GM12892 (cell line): ENCODE measurements at regions not wholly inside any gene's neighbourhood (a gene's known extent, or its start where the extent isn't known, plus 50 kb on each side); places are given as distances from the start of the nearest gene placed in this dataset.
A peak's percentile ranks its signal among the peaks of the same experiment; 100 is the strongest.

Experiments
- DNase-seq: peaks from one replicate; pipeline ENCODE4 v3.0.0; 2011; ENCODE audit not compliant: insufficient read length
- FAIRE-seq: peaks from 2 replicates; lab custom pipeline; 2011; peaks lifted over from hg19 to GRCh38; lab: Jason Lieb, UNC
- POLR2A ChIP-seq: IDR thresholded peaks from 2 replicates; pipeline ENCODE4 v1.6.1; 2011; ENCODE audit warnings: low read depth, low read length, control low read depth
- POLR2AphosphoS5 ChIP-seq: IDR thresholded peaks from 2 replicates; pipeline ENCODE4 v1.6.1; 2011; ENCODE audit warnings: low read depth, low read length, control low read depth
- TAF1 ChIP-seq: IDR thresholded peaks from 2 replicates; pipeline ENCODE4 v1.6.1; 2011; ENCODE audit warnings: low read depth, mild to moderate bottlenecking, control low read depth, low read length, borderline replicate concordance

DNA sequence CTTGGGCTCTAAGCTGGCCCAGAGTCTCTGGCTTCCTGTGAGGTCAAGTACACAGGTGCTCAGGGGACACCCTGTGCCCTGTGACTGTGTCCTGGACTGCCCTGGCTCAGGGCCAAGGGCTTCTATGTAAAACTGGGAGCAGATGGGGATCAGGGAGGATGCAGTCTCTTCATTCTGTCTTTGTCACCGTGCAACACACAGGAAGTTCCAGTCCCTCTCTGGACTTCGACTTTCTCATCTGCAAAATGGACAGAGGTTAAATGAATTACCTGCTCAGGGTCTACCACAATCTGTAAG lies 61.9 kb upstream of the TLE3 start:
- TF ChIP-seq POLR2AphosphoS5 (no peak), TAF1 (no peak), POLR2A (no peak)
- FAIRE-seq = peak; percentile 50

DNA sequence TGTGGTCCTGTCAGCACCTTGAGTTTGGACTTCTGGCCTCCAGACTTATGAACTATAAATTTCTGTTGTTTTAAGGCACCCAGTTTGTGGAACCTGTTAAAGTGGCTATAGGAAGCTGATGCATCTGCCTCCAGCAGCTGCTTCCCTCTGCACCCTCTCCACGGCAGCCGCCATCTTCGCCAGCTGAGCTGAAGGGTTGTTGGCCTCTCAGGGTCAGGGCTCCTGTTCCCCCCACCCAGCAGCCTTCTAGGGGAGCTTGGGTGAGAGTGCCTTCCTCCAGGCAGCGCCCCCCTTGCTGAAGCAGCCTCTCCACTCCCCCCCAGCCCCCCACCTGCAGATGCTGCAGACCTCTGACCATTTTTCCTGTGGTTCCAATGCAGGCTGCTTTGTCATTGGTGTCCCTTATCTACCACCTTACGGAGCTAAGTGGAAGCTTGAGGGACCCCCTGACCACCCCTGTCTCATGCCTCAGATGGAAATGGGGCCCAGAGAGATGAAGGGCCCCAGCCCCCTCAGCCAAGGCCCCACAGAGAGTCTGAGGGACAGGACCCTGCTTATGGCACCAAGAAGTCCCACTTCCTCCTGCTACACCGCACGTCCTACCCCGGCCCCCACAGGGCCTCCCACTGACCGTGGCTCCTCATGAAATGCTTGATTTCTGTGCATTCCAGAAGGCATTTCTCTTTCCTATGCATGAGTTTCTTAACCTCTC lies 61.4 kb upstream of the TLE3 start:
- DNase-seq (no peak), FAIRE-seq (no peak)
- TF ChIP-seq POLR2AphosphoS5 (no peak), POLR2A (no peak), TAF1 (no peak)

More for the DNA sequence above, 61.9 kb upstream of the TLE3 start:
- no peak for DNase-seq

DNA sequence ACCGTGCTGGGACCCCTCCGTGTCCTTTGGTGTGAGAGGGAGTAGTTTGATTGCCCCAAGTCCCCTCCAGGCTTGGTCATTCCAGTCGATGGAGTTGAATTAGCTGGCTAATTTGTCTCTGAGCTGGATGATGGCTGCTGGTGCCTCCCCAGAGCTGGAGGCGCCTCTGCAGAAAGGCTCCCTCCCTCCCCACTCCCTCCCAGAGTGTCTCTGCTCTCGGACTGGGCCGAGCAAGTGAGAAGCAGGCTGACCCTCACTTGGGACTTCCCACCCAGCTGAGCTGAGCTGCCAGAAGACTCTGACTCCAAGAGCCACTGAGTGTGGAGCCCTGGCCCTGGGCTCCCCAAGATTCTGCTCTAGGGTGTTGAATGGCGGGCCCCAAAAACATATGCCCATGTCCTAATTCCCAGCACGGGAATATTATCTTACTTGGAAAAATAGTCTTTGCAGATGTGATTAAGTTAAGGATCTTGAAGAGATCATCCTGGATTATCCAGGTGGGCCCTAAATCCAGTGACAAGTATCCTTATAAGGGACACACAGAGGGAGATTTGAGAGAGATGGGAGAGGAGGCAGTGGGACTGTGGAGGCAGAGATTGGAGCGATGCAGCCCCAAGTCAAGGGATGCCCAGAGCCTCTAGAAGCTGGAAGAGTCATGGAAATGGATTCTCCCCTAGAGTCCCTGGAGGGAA lies 60.7 kb upstream of the TLE3 start:
- DNase-seq (no peak), FAIRE-seq (no peak)
- TF ChIP-seq POLR2A (no peak), POLR2AphosphoS5 (no peak), TAF1 (no peak)

DNA sequence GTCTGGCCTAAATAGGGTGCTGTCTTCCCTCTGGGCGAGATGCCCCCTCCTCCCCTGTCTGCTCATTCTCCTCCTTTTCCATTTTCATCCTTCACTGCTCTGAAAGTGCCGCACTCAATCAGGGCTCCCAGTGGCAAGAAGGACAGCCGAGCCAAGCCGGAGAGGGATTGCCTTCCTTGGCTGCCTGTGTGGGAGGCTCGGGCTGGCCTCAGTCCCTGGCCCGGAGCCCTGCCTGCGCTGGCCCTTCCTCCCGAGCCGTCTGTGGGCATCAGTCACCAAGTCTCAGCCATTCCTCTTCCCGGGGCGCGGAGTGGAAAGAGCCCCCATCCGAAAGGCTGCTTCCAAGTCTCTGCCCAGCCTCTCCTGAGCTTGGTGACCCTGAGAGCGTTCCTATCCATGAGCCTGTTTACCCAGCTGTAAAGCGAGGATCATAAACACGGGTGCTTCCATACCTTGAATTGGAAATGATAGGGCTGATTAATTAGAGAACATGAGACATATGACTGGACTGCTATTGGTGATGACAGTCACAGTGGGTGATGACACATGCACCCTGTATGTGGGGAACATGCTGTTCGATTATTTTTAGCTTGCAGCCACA lies 59.1 kb upstream of the TLE3 start:
- TF ChIP-seq POLR2A = no peak
- TF ChIP-seq POLR2AphosphoS5 = no peak
- no peak for TF ChIP-seq TAF1
- FAIRE-seq (no peak), DNase-seq (no peak)

DNA sequence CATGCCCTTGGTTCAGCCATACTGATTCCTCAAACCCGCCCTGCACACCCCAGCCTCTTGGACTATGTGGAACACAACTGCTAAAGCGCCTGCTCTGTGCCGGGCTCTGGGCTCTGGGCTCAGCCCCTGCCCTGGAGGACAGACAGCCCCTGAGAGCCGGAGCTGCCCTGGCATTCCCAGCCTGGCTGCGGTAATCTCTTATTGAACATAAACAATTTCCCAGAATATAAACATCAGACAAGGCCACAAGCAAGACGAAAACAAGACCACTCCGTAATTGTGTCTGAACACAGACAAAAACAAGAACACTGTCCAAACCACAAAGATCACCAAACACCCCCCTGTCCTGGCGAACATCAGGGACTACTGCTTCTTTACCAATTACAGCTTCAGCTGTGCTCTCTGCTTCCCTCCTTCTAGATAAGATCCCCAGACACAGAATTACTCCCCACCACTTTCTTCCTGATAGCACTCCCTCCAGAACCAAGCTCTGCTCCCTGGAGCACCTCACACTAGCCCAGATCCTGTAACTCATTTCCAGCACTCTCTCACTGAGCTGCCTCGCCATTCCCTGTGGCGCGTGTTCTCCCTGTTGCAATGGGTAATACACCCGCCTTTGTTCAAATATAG lies 57.1 kb upstream of the TLE3 start:
- DNase-seq (no peak), FAIRE-seq (no peak)

DNA sequence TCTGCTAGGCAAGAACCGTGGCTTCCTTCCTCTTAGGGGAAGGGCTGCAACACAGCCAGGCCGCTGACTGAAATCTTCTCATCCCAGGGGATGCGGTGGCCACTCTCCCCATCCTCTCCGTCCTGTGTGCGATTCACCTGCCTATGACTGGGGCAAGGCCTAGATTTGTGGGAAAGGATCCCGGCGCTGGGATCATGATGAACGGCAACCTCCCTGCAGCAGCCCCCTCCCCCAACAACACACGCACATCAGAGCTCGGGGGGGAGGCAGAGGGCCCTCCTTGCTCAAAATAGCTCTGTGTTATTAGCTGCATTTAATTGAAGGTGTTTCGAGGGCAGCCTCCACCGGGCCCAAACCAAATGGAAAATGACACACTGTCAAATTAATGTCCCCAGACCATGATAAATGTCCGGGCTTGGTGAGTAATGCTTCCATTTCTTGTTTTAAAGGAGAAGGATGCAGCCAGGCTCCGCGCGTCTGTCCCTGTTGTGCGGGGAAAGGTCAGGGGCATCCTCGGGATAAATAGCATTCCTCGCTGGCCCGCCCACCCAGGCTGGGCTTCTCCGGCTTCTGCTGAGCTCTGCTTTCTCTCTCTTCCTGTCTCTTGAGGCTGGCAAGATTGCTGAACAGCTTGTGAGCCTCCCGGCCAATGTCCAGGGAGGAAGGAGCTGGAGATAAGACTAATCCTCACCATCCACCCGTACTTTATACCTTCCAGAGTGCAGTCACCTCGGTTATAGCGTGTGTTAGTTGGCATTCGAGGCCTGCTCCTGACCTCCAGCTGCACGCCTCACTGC lies 56.4 kb upstream of the TLE3 start:
- TF ChIP-seq POLR2AphosphoS5 = no peak
- TF ChIP-seq TAF1 = no peak
- TF ChIP-seq POLR2A = no peak
- FAIRE-seq (no peak), DNase-seq (no peak)

More for the DNA sequence above, 57.1 kb upstream of the TLE3 start:
- TF ChIP-seq TAF1 (no peak), POLR2AphosphoS5 (no peak), POLR2A (no peak)

DNA sequence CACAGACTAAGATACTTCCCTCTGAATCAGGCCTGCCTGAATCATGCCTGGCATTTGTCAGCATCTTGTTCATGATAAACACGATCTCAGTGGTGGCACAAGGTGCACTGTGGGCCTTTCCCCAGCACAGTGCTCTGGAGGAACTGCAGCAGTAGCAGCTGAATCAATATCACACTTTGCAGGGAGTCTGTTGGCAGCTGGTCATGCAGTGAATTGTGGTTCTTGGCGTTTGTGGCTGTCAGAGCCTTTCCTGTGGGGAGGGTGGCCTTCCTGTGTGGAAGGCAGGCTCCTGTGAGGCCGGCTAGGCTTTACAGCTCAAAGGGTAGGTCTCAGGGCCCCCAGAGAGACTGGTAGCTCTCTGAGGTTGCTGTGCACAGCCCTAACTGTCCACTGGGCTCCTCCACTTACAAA lies 54.4 kb upstream of the TLE3 start:
- no peak for DNase-seq
- TF ChIP-seq POLR2A (no peak), POLR2AphosphoS5 (no peak), TAF1 (no peak)
- FAIRE-seq = no peak

DNA sequence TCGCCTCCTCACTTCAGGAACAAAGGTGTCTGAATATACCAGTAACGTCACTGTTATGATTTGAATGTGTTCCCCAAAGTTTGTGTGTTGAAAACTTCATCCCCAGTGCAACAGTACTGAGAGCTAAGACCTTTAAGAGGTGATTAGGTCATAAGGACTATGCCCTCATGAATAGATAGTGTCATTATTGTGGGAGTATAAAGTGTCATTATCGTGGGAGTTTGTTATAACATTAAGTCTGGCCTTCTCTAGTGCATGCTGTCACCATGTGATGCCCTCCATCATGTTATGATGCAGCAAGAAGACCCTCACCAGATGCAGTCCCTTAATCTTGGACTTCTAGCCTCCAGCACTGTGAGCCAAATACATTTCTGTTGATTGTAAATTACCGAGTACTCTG lies 53.7 kb upstream of the TLE3 start:
- DNase-seq (no peak), FAIRE-seq (no peak)
- TF ChIP-seq POLR2AphosphoS5 = no peak
- no peak for TF ChIP-seq TAF1
- TF ChIP-seq POLR2A = no peak

DNA sequence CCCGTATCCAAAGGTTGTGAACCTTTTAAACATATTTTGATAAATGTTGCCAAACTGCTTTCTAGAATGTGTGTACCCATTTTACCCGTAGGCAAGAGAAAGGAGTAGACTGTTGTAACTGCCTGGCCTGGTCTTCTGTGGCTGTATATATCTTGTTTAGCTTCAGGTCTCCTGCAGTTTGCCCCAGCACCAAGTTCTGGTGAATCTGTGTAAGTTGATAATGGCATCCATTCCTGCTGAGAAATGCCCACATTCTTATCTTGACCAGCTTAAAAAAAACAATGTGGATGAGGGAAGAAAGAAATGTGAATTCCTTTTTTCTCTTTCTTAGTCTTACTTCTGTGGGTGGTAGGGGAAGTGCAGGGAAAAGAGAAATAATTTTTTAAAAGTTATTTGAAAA lies 53.3 kb upstream of the TLE3 start:
- DNase-seq = no peak
- TF ChIP-seq TAF1 (no peak), POLR2AphosphoS5 (no peak)
- FAIRE-seq = no peak

DNA sequence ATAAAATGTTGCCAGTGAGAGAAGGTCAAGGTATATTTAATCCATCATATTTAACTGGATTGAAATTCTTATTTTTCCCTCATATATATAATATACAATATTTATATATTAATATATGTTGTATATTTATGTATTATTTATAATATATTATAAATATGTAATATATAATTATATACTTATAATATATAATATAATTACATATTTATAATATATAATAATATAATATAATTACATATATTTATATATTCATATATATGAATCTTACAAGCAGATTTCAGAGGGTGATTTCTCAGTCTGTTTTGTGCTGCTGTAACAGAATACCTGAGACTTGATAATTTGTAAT lies 52.7 kb upstream of the TLE3 start:
- FAIRE-seq (no peak), DNase-seq (no peak)
- TF ChIP-seq TAF1 = no peak
- TF ChIP-seq POLR2A = no peak
- no peak for TF ChIP-seq POLR2AphosphoS5

DNA sequence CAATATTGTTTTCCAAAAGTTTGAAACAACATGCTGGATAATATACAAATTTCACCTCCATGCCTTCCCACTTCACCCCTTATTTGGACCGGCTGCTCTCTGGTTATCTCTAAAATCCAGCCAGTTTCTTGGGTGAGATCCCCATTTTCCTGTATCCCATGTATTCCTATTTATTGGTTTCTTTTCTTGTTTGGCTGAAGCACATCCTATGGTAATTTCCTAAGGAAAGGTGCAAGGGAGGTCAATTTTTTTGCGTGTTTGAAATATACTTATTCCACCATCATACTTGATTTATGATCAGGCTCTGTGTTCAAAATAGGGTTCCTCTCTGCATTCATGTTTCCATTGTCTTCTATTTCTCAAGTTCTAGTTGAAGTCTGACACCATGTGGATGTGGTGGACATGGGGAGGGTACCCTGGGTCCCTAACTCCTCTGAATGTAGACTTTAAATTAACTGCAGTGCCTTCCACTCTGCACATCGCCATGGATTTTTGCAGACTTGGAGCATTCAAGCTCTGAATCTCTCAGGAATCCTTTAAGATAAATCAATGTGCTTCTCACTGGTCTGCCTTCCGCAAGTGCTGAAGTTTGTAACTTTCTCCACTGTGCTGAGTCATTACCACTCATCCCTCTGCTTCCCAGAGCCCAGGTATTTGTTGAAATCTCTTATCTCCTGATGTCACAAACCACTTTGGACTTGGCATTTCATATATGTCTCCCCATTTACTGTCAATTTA lies 52.1 kb upstream of the TLE3 start:
- TF ChIP-seq TAF1 (no peak), POLR2AphosphoS5 (no peak)
- no peak for FAIRE-seq
- DNase-seq = no peak
